ENCODE measurements at regions not wholly inside any gene's neighbourhood (a gene's known extent, or its start where the extent isn't known, plus 50 kb on each side); places are given as distances from the start of the nearest gene placed in this dataset.

GRCh38 chr3:162441716-162442115 is 945.1 kb downstream of the OTOL1 start:
- no peak overlapping the region for H3K4me3 ChIP-seq
- no peak for ATAC-seq
- in situ Hi-C loops (cut with MboI) = no loop called here
- TF ChIP-seq PYGO2 (tag; IDR thresholded peaks at IDR 0.05) = no peak
- TF ChIP-seq ZNF175 (CRISPR knock-in tag; IDR thresholded peaks at IDR 0.05; ENCODE audit: low read depth) = no peak
- no peak for TF ChIP-seq LCOR (CRISPR knock-in tag; IDR thresholded peaks at IDR 0.05)
- TF ChIP-seq SAP30 (IDR thresholded peaks at IDR 0.05; ENCODE audit: borderline replicate concordance, insufficient read depth, low read depth, low read length, poor library complexity, severe bottlenecking) = no peak
- no peak for TF ChIP-seq RBM39 (optimal IDR thresholded peaks at IDR 0.05; ENCODE audit: low read depth, low read length)
- no peak for TF ChIP-seq MCM5 (IDR thresholded peaks at IDR 0.05; ENCODE audit: low read depth)
- TF ChIP-seq HDAC6 (IDR thresholded peaks at IDR 0.05; ENCODE audit: low read depth, low read length) = no peak
- no peaks in the 10 kb centered on the region for H3K36me3 ChIP-seq (ENCODE audit: control insufficient read depth, insufficient read depth, low read length)
- CTCF ChIA-PET (ENCODE audit: low intra/inter-chr PET ratio) = no interaction called here
- no peaks in the 10 kb centered on the region for H4K20me1 ChIP-seq (replicated peaks; ENCODE audit: control insufficient read depth, insufficient read depth, low read length)
- POLR2A ChIA-PET = no interaction called here
- H3K4me2 ChIP-seq (ENCODE audit: insufficient read depth, low read length) = no peak overlapping the region
- FAIRE-seq = no peak
- no peak overlapping the region for H3K9ac ChIP-seq (ENCODE audit: insufficient read depth in 1 of 2, low read depth in 2 of 2, low read length in 2 of 2)
- intact Hi-C loops (cut with micrococcal nuclease) = no loop called here
- no peak overlapping the region for H3K27ac ChIP-seq (ENCODE audit: extremely low read depth, low read depth, low read length)
- no peak for DNase-seq (ENCODE audit: extremely low read depth in 1 of 4, low spot score in 3 of 4)
- H3K79me2 ChIP-seq (ENCODE audit: control insufficient read depth, insufficient read depth, low read length) = no peaks in the 10 kb centered on the region
- no peaks in the 10 kb centered on the region for H3K9me3 ChIP-seq (replicated peaks; ENCODE audit: control insufficient read depth, insufficient read depth, low read depth, low read length)
- BruUV-seq (replicated peaks) = no TSS peak
- no peak overlapping the region for H2AFZ ChIP-seq (ENCODE audit: low read depth, low read length)
- no peaks in the 10 kb centered on the region for H3K27me3 ChIP-seq (ENCODE audit: control insufficient read depth in 2 of 2, insufficient read depth in 2 of 2, low read length in 2 of 2)
- no peaks in the 10 kb centered on the region for H3K4me1 ChIP-seq (replicated peaks in 1 of 2; ENCODE audit: control insufficient read depth in 2 of 2, insufficient read depth in 2 of 2, low read length in 2 of 2)
- 0% methylated on average over 1 of the region's 1 CpG for WGBS (ENCODE audit: insufficient coverage, low coverage, missing lambda C conversion rate)
- no peaks in the 10 kb centered on the region for H3K9me1 ChIP-seq (ENCODE audit: control insufficient read depth, insufficient read depth, low read length)

GRCh38 chr3:162443376-162443775 is 946.8 kb downstream of the OTOL1 start:
- FAIRE-seq (no peak), ATAC-seq (no peak), DNase-seq (ENCODE audit: extremely low read depth in 1 of 4, low spot score in 3 of 4) (no peak)
- no peak overlapping the region for H2AFZ ChIP-seq (ENCODE audit: low read depth, low read length)
- intact Hi-C loops (cut with micrococcal nuclease) (no loop called here), in situ Hi-C loops (cut with MboI) (no loop called here)
- H3K4me3 ChIP-seq = no peak overlapping the region
- ChIA-PET CTCF (ENCODE audit: low intra/inter-chr PET ratio) (no interaction called here), POLR2A (no interaction called here)
- no peaks in the 10 kb centered on the region for H3K27me3 ChIP-seq (ENCODE audit: control insufficient read depth in 2 of 2, insufficient read depth in 2 of 2, low read length in 2 of 2)
- no peaks in the 10 kb centered on the region for H3K4me1 ChIP-seq (replicated peaks in 1 of 2; ENCODE audit: control insufficient read depth in 2 of 2, insufficient read depth in 2 of 2, low read length in 2 of 2)
- TF ChIP-seq LARP7 (IDR thresholded peaks at IDR 0.05) (no peak), THRAP3 (IDR thresholded peaks at IDR 0.05; ENCODE audit: borderline replicate concordance) (no peak), KLF6 (CRISPR knock-in tag; IDR thresholded peaks at IDR 0.05; ENCODE audit: borderline replicate concordance) (no peak), CEBPB (tag; IDR thresholded peaks at IDR 0.05) (no peak), GABPB1 (CRISPR knock-in tag; IDR thresholded peaks at IDR 0.05) (no peak), NRF1 (conservative IDR thresholded peaks at IDR 0.05 in 1 of 2, IDR thresholded peaks at IDR 0.05 in 1 of 2) (no peak)
- no peaks in the 10 kb centered on the region for H3K9me1 ChIP-seq (ENCODE audit: control insufficient read depth, insufficient read depth, low read length)
- H4K20me1 ChIP-seq (replicated peaks; ENCODE audit: control insufficient read depth, insufficient read depth, low read length) = no peaks in the 10 kb centered on the region
- H3K9me3 ChIP-seq (replicated peaks; ENCODE audit: control insufficient read depth, insufficient read depth, low read depth, low read length) = no peaks in the 10 kb centered on the region
- H3K36me3 ChIP-seq (ENCODE audit: control insufficient read depth, insufficient read depth, low read length) = no peaks in the 10 kb centered on the region
- H3K4me2 ChIP-seq (ENCODE audit: insufficient read depth, low read length) = no peak overlapping the region
- H3K9ac ChIP-seq (ENCODE audit: insufficient read depth in 1 of 2, low read depth in 2 of 2, low read length in 2 of 2) = no peak overlapping the region
- H3K79me2 ChIP-seq (ENCODE audit: control insufficient read depth, insufficient read depth, low read length) = no peaks in the 10 kb centered on the region
- no peak overlapping the region for H3K27ac ChIP-seq (ENCODE audit: extremely low read depth, low read depth, low read length)
- BruUV-seq (replicated peaks) = no TSS peak
